ENCODE measurements at regions not wholly inside any gene's neighbourhood (a gene's known extent, or its start where the extent isn't known, plus 50 kb on each side); places are given as distances from the start of the nearest gene placed in this dataset.

GRCh38 chr4:19241895-19242294 lies 1009.8 kb upstream of the SLIT2 start:
- TF ChIP-seq GABPA (IDR thresholded peaks at IDR 0.05; ENCODE audit: low read depth) (no peak), CTCF (IDR thresholded peaks at IDR 0.05) (no peak), MAX (IDR thresholded peaks at IDR 0.05; ENCODE audit: low read depth) (no peak), ZBTB33 (IDR thresholded peaks at IDR 0.05; ENCODE audit: borderline replicate concordance, low read depth) (no peak), EP300 (IDR thresholded peaks at IDR 0.05; ENCODE audit: borderline replicate concordance in 1 of 2, low read depth in 1 of 2, low read length in 1 of 2) (peak; percentile 26 to 80; a peak in 2 of 4 replicates), NFIC (IDR thresholded peaks at IDR 0.05; ENCODE audit: borderline replicate concordance) (no peak), POLR2AphosphoS5 (IDR thresholded peaks at IDR 0.05; ENCODE audit: low read depth, low read length) (no peak), YY1 (IDR thresholded peaks at IDR 0.05; ENCODE audit: low read depth) (no peak), RFX5 (IDR thresholded peaks at IDR 0.05; ENCODE audit: low read length) (no peak), SMC3 (IDR thresholded peaks at IDR 0.05; ENCODE audit: low read depth, low read length) (no peak), REST (IDR thresholded peaks at IDR 0.05; ENCODE audit: low read depth, low read length) (no peak), FOXM1 (IDR thresholded peaks at IDR 0.05; ENCODE audit: low read depth) (no peak)

Measured in SK-N-SH (cell line).